SK-N-DZ (cell line): ENCODE measurements at regions not wholly inside any gene's neighbourhood (a gene's known extent, or its start where the extent isn't known, plus 50 kb on each side); places are given as distances from the start of the nearest gene placed in this dataset.

Experiments
- DNase-seq: peaks from one replicate; pipeline ENCODE4 v3.0.0-alpha.2; 2015; ENCODE audit warnings: low spot score

DNA sequence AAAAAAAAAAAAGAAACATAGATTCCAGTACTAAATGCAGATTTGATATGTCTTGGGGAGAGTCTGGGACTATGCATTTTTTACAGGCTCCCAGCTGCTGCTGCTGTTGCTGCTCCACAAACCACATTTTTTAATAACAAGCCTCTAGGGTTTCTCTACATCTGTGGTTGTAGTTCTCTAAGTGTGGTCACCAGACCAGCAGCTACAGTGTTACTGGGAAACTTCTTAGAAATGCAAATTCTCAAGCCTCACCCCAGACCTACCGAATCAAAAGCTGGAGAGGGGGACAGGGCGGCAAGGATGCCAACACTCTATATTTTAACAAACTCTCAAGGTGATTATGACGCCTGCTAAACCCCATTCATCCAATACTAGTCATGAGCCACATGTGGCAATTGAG, 293.4 kb upstream of the PTGER4 start:
- no peak for DNase-seq

DNA sequence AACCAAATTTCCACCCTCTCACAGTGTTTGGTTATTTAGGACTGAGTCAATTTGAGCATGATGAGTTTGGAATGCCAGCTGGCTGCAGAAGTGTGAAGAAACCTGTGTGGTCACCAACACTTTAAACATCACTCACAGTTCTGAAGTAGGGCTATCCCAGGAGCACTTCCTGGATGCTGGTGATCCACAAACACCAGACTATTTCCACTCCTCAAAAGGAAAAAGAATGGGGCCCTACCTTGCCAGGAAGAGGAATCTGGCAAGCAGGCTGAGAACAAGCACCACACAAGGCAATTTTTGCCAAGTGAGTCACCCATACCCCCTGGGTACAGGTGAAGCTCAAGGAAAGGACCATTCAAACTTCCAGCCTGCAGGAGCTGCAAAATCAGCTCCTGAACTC, 294.2 kb upstream of the PTGER4 start:
- no peak for DNase-seq

DNA sequence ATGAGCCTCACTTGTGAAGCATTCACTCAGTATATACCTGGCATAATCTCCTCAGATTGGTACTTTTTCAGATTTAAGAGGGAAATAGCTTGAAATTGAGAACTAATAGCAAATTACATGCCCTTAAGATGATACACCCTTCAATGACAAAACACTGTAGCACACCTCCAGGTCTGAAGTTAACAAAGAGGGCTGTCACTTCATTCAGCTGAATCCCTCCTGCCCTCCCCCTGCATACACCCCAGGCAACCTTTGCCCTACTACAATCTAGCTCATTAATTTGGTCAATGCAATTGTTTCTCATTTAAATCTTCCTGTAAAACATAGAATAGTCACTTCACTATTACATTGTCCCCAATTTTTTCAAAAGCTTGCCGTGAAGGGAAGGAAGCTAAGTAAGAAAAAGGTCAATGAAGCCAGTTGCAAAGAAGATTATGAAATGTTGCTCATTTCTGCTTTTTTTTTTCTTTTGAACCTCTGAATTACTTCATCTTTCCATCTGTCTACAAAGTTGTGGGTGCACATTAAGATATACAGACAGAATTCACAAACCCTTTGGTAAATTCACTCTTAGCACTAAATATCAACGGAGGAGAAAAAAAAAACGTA, 294.8 kb upstream of the PTGER4 start:
- no peak for DNase-seq

DNA sequence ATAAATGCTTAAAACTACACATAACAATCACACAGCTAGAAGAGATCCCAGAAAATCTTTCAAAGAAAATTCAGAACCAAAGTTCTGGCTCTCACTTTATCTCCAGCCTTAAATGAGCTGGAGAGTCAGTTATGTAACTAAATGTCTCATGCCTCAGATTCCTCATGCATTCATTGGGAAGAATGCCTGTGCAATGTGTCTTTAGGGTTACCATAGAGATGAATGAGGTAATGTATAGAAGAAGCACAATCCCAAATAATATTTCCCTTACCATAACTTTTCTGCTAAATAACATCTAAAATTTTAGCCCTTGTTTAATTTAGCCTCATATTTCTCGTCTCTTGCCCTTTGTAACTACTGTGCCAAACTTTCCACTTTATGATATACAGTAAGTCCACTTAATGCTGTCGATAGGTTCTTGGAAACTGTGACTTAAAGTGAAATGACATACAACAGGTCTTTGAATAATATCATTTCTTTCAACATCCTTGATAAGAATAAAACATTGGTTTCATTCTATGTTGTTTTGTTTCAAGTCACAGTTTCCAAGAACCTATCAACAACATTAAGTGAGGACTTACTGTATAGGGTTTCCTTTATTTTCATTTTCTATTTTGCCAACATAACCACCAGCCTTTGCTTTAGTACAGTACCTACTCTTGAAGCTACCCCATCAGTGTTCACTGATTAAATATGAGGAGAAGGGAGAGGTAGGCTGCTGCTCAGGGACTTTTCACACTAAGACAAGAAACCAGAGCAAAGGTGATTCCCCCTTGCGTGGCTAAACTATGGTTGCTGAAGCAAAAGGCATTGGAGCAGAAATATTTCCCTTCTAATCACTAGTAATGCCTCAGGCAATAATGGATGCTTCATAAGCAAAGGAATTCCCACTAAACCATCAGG, 295.7 kb upstream of the PTGER4 start:
- no peak for DNase-seq

DNA sequence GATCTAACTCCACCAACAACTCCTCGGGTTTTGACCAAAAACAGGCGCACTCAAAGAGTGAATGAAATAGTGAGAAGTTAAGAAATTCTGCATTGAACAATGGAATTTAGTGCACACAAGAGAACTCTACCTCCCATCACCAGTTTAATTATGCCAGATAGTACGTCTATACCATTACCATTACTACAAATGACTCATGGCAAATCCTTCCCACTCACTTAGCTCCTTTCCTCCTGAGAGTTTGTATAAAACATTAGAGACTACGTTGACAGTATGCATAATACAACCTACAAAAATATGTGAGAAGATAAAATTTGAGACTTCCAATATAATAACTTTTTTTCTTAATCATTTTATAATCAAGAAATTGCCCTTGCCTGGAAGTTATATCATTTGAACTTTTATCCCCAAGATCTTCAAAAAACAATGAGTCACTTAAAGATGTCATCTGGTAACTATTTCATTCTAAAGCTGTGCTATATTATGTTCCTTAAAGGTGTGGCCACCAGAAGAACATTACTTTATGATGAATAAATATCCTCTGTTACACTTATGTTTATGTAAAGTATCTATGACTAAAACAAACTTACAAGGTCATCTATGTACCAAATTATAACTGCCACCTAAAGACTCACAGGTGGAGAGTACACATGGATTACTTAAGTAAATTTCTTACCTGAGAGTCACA, 297.9 kb upstream of the PTGER4 start:
- no peak for DNase-seq

DNA sequence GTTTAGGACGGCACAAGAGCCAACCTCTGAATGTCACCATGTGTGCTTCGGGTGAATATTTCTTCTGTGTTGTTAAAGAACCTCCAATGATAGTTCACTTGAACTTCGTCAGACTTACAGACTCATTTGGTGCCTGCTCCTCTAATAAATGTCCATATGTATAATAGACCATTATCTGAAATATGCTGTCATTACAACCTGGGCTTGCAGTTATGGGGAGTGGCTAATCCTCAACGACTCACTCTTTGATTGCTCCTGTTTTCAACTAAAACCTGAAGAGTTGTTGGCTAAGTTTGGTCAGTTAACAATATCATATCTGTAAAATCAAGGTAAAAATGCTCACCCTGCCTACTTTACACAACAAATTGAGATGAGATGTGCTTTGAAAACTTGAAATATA, 298.7 kb upstream of the PTGER4 start:
- no peak for DNase-seq

DNA sequence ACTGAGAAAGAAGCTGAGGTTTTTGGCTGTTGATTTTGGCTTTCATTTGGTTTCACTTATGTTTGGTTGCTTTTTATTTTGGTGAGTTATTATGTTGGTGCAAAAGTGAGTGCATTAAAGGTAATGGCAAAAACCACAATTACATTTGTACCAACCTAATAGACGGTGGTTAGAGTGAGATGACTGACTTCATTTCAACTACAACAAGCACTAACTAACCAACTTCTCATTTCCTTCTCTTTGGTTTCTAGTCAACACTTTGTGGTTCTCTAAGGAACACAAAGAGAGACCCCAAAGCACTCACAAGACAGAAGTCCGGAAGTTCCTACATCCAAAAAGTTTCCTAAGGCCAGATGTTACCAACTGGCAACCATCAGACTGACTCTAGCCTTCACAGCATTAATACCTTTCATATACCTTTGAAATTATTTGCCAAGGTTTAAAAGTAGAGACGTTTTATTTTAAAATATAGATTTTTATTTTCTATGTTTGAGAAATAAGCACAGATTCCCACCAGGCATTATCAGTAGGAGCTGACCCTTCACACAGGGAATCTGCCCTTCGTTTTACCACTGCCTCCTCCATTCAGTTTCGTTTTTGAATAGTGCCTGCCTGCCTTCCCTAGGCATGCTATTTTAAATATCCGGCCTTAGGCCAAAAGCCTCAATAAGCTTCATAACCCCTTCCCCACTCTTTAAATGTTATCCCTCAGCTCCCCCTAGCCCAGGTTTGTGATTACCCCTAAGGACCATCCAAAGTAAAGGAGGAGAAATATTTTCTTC, 301.1 kb upstream of the PTGER4 start:
- DNase-seq = no peak

- no peak for DNase-seq
Measured at GRCh38 chr5:40376566-40376965, 303.1 kb upstream of the PTGER4 start.

DNA sequence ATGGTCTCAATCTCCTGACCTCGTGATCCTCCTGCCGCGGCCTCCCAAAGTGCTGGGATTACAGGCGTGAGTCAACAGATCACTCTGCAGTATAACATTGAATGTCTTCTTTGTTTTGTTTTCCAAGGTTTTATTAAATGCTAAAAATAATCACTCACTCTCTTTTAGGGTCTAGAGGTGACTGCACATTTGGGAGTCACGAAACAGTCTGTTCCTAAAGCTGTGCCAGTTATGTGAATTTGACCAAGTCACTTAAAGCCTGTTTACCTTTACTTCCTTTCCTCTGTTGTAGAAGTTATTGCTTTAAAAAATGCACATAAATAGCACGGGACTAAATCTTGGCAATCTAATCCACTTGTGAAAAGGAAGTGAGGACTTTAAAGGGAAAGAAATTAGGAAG, 304.9 kb upstream of the PTGER4 start:
- DNase-seq = no peak

GRCh38 chr5:40368200-40368599, 311.5 kb upstream of the PTGER4 start:
- no peak for DNase-seq

DNA sequence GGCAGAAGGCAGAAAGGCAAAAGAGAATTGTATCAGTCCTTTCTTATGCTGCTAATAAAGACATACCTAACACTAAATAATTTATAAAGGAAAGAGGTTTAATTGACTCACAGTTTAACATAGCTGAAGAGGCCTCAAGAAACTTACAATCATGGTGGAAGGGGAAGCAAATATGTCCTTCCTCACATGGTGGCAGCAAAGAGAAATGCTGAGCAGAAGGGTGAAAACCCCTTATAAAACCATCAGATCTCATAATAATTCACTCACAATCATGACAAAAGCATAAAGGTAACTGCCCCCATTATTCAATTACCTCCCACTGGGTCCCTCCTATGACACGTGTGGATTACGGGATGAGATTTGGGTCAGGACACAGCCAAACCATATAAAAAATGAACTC, 312.5 kb upstream of the PTGER4 start:
- DNase-seq = no peak

- DNase-seq = no peak
Measured at GRCh38 chr5:40365342-40366330, 314.1 kb upstream of the PTGER4 start.

DNA sequence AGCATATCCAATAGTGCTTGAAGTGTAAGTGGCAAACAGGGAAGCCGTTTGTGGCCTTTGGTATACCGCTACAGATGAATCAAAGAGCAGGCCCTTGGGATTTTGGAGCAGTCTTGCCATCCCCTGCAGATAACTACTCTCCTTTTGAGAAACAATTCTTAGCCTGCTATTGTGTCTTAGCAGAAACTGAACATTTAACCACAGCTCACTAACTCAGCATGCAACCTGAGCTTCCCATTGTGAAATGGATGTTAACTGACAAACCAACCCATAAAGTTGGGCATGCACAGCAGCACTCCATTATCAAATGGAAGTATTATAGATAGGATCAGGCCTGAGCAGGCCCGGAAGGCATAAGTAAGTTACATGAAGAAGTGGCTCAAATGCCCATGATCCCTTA, 315.3 kb upstream of the PTGER4 start:
- DNase-seq = no peak

DNA sequence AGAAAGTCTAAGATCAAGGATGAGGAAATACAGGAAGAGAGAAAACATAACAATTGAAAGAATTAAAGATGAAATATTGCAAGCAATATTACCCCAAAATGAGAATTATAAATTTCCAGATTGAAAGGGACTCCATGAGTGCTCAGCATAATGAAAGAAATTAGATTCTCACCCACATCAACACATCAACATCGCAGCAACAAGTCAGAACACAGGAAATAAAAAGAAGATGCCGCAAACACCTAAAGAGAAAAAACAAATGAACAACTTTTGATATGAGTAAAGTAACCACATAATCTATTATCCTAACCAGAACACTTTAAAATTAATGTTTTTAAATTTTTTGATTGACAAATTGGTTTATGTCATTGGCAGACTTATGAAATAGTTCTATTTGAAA, 318.3 kb upstream of the PTGER4 start:
- no peak for DNase-seq

DNA sequence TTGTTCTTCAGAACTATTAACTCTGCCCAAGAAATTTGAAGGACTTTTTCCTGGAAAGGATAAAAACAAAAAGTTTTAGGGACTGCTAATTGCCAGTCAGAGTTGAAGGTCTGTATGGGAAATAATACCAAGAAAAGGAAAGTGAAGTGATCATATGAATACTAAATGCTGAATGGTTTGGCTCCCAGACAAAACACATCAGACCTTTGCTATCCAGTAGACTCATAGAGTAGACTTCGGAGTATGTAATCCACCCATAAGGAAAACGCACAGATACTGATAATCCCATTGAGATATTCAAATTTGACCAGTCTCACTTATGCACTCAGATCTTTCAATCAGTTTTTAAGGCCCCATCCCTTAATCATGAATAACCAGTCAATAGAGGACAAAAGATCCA, 319.0 kb upstream of the PTGER4 start:
- DNase-seq = no peak

- no peak for DNase-seq
Measured at GRCh38 chr5:40359832-40360231, 319.9 kb upstream of the PTGER4 start.

GRCh38 chr5:40359093-40359492, 320.6 kb upstream of the PTGER4 start:
- DNase-seq = no peak

DNA sequence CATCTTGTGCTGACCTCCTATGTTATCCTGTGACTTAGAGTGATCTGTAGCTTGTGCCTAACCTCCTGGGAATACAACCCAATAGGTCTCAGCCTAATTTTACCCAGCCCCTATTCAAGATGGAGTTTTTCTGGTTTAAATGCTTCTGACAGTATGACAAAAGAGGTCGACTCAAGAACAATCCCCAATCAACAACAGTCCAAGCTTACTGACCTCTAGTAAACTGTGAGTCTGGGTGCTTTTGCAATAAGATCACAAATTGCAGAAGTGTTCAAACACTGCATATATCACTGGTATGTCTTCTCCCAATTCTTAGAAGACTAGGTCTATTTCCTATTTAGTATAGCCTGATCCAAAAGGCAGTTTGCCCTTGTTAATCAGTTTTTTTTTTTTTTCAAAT, 323.5 kb upstream of the PTGER4 start:
- DNase-seq = no peak

DNA sequence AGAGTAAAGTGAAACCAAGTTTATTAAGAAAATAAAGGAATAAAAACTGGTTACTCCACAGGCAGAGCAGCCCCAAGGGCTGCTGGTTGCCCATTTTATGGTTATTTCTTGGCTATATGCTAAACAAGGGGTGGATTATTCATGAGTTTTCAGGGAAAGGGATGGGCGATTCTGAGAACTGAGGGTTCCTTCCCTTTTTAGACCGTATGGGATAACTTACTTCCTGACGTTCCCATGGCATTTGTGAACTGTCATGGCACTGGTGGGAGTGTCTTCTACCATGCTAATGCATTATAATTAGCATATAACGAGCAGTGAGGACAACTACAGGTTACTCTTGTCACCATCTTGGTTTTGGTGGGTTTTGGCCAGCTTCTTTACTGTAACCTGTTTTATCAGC, 323.9 kb upstream of the PTGER4 start:
- no peak for DNase-seq

GRCh38 chr5:40355181-40355580, 324.5 kb upstream of the PTGER4 start:
- no peak for DNase-seq

GRCh38 chr5:40354171-40354570, 325.5 kb upstream of the PTGER4 start:
- DNase-seq = no peak
